GM12873 (cell line): ENCODE measurements at regions not wholly inside any gene's neighbourhood (a gene's known extent, or its start where the extent isn't known, plus 50 kb on each side); places are given as distances from the start of the nearest gene placed in this dataset.

Experiments used
- CTCF ChIP-seq: IDR thresholded peaks from 2 replicates; pipeline ENCODE4 v1.5.1; 2012; ENCODE audit warnings: low read depth, mild to moderate bottlenecking, moderate library complexity, low read length, control low read depth; ENCODE audit not compliant: insufficient read depth; ENCODE audit errors: missing control alignments

DNA sequence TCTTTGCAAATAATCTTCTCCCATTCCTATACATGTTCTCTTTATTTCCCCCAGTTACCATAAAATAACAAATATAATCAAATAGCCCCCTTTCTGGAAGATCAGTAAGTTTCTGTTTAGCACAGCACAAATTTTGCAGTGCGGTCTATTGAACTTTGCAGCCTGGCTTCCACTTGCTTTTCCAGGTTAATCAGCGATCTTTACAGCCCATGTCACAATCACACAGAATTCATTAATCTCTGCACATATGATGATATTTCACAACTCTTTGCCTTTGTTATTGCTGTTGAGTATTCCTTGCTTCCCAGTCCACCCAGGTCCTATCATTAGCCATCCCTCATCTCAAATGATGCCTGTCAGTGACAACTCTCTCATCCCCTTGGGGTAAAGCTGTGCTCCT lies 2358.0 kb downstream of the PCDH7 start:
- no peak for TF ChIP-seq CTCF

- no peak for TF ChIP-seq CTCF
Observed at GRCh38 chr4:33080275-33080674, 2360.1 kb downstream of the PCDH7 start.

DNA sequence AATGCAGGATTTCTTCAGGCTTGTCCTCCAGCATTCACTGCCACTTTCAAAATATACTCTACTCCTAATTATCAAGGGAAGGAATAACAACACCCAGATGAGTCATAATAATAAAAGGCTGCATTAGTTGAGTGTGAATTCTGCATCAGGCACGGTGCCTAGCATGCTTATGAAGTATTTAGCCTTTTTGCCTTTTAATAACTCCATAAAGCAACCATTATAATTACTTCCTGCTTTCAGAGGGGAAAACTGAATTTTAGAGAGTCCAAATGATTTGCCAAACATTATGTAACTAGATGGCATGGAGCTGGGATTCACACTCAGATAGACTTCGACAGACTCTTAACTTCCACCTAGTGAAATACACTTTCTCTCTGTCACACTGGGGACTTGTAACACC lies 2365.5 kb downstream of the PCDH7 start:
- TF ChIP-seq CTCF = no peak

DNA sequence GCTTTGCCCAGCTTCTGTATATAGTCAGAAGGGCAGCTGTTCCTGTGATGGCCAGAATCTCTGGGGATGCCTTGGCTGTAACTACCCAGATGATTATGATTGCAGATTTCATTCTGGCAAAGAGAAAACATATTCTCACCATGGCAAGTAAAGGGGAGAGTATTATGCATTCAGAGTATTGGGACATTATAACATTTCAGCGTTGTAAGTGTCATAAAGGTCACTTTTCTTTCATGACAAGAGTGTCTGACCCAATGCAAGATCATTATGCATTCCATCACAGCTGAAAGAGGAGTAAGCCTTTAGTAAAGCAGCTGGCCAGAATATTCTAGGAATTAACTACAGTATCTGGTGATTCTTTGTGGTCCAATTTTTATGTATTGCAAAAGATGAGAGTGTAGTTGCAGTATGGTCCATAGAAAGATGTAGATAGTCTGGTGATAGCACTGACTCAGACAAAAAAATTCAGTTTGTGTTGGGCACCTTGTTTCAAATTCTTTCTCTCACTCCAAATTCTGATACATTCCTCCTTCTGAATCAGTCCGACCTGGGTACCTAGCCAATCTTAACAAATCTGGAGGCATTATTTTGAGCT lies 2366.3 kb downstream of the PCDH7 start:
- TF ChIP-seq CTCF = no peak

- TF ChIP-seq CTCF = no peak
Observed at GRCh38 chr4:33088713-33089112, 2368.5 kb downstream of the PCDH7 start.

- no peak for TF ChIP-seq CTCF
Observed at GRCh38 chr4:33090910-33091309, 2370.7 kb downstream of the PCDH7 start.

DNA sequence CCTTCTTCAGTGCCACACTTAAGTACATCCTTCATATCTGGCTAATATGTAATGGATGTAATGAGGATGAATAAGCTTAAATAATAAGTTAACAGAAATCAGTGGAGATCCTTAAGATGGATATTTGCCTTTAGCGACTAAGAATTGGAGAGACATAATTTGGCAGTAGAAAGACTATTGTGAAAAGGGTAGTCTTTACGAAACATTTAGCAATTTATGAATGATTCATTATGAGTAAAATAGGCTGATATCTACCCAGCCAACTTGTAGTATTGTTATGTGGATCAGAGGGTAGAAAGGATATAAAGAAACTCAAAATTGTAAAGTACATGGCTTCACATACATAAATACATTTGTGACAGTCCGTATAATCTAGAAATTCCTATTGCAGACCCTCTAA lies 2371.8 kb downstream of the PCDH7 start:
- no peak for TF ChIP-seq CTCF

DNA sequence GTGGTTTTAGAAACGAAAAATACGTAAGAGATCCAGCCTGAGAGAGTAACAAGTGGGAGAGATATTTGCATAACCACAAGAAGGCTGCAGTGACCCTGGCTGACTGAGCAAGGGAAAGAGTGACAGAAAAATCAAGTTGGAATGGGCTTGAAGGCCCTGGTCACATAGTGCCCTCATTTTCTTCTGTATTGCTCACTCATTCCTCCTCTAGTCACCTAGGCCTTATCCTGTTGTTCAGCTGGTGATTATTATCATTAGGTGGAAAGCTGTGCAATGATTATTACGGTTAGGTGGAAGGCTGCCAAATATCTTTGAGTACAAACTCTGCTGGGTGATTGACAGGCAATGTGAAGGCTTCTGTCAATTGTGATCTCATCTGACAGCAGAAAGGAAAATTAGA lies 2384.1 kb downstream of the PCDH7 start:
- TF ChIP-seq CTCF = no peak
